Lung microvascular endothelial cell (primary cell): ENCODE measurements at regions not wholly inside any gene's neighbourhood (a gene's known extent, or its start where the extent isn't known, plus 50 kb on each side); places are given as distances from the start of the nearest gene placed in this dataset.
"Not testable (repeated sequence)": the region's sequence is repeated elsewhere in the genome, so short reads cannot be mapped to it uniquely, and the experiment has no call there.

Experiments used
- DNase-seq, 2 donors: peaks; one replicate each; pipeline versions ENCODE4 v3.0.0 to v3.0.0-alpha.2; 2010; ENCODE audit warnings: low read depth in 2 of 2

DNA sequence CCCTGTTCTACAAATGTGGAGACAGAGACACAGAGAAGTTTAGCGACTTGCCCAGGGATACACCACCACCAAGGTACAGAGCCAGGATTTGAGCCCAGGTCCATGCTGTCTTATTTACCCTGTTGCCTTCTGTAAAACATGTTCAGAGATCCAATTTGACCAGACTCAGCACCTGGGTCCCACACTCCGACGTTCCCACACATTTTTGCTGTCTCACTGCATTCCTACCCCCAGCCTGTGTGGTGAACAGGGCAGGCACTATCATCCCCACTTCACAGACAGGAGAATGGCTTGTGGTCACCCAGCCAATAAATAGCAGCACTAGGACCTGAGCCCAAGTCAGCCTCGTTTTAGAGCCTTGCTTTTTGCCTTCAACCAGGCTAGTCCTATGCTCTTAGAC lies 102.8 kb downstream of the PJA1 start:
- no peak for DNase-seq

DNA sequence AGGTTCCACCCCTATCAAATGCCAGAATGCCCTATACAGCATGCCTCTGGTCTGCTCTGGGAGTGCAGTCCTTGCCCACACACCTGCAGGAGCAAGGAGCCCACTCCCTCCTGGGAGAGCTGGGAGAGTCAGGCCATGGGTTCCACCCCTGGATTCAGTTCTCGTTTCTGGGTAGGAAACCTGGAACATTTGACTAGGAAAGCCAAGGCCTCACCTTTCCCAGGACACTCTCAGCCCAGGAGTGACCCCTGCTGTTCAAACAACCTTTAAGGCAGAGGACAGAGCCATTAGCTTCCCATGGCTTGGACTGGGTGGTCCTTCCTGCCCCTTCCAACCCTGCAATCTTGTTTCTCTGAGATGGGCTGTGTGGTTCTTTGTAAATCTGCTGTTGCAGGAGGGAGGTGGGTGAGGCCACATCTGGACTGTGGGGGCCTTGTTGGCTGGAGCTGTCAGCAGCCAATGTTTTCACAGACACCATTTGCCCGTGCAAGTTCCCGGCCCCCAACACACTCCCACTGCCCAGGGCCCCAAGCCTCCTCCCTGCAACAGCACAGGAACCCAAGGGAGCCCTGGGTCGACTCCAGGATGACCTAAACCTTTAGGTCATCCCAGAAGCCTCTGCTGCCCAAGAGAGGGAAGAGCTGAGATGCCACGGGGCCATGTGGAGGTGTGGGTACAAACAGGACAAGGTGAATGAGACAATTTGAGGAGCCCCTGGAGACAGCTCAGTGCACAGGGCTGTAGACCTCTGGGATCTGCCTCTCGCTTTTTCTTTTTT lies 104.4 kb downstream of the PJA1 start:
- peak; percentile 57 to 63 for DNase-seq

DNA sequence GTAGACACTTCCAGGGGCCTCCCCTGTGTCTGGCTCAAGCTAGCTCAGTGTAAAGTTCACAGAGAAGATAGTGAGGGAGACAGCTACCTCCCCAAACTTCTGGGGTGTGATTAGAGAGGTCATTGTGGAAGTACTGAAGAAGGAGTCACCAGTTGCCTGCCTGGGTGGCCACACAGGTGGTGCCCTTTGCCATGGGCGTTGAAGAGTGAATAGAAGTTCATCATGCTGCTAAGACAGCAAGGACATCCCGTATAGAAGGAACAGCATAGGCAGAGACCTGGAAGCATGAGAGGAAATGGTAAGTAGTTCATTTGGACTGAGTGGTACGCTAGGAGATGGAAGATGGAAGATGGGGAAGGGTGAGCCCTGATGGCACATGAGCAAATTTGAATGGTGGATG lies 110.1 kb downstream of the PJA1 start:
- DNase-seq, result no peak

DNA sequence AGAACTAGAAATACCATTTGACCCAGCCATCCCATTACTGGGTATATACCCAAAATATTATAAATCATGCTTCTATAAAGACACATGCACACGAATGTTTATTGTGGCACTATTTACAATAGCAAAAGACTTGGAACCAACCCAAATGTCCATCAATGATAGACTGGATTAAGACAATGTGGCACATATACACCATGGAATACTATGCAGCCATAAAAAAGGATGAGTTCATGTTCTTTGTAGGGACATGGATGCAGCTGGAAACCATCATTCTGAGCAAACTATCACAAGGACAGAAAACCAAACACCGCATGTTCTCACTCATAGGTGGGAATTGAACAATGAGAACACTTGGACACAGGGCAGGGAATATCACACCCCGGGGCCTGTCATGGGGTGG lies 110.8 kb downstream of the PJA1 start:
- DNase-seq, result not testable (repeated sequence)

DNA sequence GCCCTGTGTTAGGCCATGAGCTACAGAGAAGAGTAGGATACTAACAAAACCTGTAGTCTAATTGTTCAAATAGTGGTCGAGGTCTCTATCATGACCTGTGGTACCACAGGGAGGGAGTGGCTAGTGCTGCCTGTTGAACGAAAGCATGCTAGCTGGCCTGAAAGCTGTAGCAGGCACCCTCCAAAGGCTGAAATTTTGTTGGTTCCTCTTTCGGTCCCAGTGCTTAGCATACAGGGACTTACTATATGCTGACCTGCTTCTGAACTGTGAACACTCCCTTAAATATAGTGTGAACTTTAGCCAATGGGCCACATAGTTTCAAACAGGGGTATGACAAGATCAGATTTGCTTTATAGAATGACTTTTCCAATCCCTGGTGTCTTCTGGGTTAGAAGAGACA lies 113.4 kb downstream of the PJA1 start:
- no peak for DNase-seq

DNA sequence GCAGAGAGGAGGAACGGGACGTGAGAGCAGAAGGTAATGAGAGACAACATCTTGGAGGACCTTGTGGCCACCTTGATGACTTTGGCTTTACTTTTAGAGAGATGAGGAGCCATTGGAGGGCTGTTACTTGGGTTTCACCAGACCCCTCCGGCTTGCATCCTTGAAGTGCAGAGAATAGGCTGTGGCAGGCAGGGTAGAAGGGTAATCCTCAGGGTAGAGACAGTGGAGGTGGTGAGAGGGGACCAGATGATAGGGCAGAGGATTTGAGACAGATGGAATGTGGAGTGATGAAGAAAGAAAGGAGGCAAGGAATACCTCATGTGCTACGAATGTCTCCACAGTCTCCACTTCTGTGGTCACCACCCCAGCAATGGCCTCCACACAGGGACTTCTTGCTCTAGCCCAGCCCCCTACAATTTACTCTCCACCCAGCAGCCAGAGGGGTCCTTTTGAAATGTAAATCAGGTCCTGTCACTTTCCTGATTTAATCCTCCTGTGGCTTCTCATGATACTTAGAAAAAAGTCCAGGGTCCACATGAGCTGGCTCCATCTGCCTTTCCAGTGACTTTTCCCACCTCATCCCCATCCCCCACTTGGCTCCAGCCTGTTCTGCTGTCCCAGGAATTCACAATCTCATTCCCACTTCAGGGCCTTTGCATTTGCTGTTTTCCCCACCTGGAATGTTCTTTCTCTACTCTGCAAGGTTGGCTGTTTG lies 115.0 kb downstream of the PJA1 start:
- no peak for DNase-seq

DNA sequence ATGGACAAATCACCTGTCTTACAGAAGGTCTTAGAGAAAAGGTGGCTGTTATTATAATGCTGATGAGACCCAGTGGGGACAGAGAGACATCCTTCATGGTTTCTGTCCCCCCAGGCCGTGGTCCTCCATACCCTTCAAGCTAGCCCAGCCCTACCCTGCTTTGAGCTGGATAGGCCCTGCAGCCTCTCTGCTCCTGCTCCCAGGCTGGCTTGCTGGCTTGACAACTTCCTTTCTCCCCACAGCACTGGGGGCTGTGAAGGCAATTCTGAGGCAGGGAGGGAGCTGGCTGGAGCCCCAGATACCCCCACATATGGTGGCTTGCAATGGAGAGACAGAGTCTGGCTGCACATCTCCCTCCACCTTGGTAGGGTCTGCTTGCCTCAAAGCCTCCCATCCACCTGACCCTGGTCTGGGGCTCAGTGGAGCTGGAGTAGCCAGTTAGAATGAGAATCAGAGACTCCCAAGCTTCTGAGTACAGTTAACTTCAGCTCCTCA lies 118.2 kb downstream of the PJA1 start:
- DNase-seq, result no peak

DNA sequence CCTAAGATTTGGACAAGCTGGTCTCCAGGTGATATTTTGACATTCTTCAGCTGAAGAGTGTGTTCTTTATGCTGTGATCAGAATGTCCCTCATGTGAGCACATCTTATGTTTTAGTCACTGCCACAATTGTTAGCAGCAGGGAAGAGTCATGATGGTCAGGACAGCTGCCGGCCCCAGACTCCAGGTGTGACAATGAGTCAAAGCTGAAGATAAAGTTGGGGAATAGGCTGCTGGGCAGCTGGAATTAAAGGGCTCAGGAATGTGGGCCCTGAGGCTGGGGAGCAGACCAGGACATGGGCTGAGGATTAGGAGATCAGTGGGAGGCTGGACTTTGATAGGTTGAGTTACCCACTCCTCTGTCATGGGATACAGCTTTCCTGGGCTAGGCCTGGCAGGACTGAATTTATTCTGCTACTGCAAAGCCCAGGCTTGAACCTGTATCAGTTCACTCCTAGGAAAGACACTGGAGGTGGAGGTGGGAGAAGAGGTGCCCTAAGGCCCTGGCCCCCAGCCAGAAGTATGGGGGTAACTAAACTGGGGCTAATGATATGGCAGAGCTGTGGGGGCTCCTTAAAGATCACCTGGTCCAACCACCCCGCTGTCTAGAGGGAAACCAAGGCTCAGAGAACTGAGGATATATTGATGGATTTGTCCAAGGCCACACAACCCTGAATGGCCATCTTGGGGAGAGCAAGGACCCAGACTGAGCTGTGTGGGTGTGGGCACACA lies 119.5 kb downstream of the PJA1 start:
- DNase-seq, result no peak

DNA sequence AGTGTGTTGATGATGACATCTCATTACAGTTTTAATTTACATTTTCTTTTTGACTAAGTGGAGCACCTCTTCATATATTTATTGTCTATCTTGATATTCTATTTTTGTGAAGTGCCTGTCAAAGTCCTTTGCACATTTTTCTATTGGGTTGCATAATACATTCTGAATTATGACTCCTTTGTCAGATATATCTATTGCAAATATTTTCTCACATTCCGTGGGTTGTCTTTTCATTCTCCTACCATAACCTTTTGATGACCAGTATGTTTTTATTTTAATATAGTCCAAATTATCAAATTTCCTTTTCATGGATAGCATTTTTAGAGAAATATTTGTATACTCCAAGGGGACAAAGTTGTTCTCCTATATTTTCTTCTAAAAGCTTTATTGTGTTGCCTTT lies 126.4 kb downstream of the PJA1 start:
- no peak for DNase-seq

DNA sequence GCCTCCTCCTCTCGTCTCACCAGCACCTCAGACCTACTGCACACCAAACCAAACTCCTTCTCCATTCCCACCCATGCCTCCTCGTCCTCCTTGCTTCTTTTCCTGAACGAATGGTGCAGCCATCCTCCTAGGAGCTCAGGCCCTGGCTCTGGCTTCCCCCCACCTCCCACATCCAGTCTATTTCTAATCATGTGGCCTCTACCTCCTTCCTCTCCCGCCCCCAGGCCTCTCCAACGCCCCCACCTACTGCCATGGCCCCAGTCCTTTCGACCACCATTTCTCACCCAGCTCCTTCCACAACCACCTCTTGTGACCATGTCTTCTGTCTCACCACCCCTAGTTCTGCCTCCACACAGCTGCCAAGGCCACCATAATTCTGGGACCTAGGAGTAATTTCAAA lies 127.1 kb downstream of the PJA1 start:
- no peak for DNase-seq

DNA sequence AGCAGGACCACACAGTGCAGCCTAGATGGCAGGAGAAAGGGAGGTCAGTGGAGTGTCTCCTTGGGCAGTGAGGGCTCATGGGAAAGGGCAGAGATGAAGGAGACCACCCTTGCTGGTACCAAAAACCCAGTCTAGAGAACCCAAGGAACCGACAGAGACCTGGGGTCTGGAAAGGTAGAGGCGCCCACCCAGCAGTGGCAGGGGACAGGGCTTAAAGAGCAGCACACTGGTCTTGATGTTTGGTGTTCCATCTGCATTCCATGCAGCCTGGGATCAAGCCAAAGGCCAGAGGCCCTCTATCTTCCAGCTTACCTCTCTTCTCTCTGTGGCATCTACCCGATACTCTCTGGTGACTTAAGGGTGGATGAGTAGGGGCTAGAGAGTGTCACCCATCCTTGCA lies 127.5 kb downstream of the PJA1 start:
- DNase-seq, result no peak

DNA sequence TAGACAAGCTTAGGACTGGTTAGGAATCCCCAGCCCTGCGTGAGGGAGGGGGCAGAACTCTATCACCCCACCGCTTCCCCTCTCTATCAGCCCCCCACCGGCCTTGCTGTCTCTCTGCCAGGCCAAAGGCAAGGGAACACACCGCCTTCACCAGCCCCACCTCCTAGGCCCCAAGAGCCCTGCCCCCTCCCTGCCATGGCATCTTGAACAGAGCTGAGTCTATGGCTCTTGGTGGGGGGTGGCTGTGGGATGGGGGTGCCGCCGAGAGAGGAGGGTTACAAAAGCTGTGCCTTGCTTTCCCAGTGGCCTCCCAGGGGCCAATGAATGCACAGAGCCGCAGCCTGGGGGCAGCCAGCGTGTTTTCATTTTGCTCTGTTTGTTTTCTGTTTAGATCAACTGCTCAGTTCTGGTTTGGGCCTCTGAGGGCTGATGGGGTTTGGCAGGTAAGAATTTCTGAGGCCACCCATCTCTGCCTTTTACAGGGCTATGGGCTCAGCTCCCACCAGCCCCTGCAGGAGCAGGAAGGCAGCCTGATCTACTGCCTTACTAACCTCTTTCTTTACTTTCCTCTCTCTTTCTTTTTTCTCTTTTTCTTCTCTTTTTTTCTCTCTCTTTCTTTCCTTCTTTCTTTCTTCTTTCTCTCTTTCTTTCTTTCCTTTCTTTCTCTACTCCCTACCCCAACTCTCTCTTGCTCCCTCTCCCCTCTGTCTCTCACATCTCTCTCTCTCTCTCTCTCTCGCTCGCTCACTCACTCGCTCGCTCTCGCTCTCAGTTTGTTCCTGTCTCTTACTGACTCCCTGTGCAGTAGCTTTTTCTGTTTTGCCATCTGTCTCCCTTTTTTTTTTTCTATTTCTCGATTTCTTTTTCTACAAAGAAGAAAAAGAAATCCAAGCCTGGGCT lies 128.3 kb downstream of the PJA1 start:
- DNase-seq, result no peak

DNA sequence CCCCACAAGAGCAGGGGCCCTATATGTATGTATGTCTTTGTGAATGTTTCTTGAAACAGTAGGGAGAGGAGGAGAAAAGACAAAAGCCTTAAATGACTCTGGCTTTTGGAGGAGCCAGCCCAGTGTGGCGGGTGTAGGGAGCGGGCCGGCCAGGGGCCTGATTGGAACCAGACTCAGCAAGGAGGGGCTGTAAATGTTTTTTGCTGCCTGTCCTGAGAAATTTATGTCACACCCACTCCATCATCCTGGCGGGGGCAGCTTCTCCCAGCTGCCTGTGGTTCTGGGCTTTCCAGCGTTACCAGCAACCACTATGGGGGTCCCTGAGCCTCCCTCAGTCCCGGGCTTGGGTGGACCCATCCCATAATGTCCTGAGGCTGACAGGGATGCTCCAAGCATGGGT lies 130.8 kb downstream of the PJA1 start:
- no peak for DNase-seq

DNA sequence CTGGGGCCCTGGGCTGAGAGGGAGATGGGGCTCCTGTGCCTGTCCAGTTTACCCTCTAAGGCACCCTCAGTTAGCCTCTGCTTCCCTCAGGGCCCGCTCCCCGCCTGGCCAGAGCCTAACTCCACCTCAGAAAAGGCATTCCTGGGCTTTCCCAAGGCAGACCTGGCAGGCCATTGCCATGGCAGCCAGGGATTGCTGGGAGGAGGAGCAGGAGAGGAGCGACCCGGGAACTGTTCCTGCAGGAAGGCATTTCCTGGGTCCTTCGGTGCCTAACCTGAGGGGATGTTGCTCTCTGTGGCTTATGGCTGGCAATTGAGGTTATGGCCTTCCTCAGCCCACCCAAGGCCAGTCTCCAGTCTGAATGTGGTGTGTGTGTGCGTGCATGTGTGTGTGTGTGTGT lies 131.3 kb downstream of the PJA1 start:
- DNase-seq, result no peak

DNA sequence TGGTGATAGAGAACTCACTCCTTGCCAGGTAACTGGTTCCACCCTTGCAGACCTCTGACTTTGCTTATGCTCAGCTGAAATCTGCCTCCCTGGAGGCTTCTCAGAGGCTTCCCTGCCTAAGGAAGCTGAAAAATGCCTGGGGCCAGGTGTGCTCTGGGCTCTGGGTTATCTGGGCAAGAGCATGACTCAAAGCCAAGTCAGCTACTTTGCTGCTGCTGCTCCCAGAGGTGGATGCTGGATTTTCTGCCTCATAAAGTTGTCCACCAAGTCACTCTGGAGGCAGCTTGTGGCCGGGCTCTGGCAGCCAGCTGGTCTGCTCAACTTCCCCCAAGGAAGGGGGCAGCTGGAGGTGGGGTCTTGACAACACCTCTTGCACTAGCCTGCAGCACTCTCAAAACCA lies 132.7 kb downstream of the PJA1 start:
- DNase-seq, result no peak

DNA sequence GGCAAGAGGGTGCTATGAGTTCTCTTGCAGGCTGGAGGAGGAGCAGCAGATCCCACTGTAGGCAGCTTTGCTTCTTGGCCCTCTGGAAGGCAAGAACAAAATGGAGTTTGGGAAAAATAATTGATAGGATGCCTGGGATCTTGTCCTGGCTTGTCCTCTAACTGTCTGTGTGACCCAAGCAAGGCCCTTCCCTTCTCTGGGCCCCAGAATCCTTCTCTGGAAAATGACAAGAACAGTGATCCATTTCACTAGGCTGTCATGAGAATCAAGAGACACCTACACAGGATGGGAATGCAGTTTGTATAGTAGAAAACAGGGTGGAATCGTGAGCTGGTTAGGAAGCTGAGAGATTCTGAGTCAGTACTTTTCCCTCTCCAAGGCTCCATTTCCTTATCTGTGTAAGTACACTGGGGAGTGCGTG lies 133.3 kb downstream of the PJA1 start:
- peak in 1 of 2 donors; percentile 52 for DNase-seq

DNA sequence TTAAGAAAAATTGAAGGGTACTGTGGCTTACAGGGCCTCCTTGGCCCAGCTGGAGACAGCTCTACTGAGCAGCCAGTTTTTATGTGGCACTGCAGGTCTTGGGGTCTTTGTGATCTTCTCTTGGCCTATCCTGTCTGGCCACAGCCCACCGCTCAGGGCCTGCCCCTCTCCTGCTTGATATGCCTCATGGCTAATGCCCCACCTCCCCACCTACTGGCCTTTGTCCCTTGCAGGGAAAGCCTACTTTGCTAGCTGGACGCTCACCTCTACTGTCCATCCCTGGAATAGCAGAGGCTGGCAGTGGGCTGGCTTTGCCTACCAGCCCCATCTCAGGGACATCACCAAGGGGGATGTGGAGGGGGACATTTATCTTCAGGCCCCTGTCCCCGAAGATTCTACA lies 134.1 kb downstream of the PJA1 start:
- DNase-seq, result peak; percentile 25 to 66

DNA sequence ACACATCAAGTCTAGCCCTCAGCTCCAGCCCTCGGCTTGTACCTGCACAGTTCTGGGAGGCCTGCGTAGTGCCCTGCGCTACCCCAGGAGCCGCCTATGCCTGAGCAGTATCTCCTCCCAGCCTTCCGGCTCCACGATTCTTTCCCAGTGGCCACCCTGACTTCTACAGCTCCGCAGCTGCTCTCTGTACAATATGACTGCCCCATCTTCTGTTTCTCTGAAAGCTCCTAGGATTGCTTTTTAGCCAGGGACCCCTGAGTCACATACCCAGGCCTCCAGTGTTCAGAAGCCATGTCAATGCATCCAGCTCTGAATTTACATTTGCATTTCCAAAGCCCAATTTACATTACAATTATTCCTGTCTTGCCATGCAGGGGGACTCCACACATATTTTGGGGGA lies 135.5 kb downstream of the PJA1 start:
- DNase-seq, result no peak

DNA sequence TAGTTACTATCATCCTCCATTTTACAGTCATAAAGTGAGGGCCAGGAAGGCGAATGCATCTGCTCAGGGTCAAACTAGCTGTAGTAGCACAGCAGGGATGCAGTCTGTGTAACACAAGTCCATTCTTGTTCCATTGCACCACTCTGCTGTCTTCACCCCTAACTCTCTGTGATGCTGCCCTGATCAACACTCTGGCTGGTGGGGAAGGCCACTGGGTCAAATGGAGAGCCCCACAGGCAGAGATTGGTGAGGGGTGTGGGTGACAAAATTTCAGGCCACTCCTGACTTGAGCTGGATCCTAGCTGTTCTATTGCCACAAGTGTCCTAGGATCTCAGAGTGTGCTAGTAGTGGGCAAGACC lies 136.5 kb downstream of the PJA1 start:
- no peak for DNase-seq

DNA sequence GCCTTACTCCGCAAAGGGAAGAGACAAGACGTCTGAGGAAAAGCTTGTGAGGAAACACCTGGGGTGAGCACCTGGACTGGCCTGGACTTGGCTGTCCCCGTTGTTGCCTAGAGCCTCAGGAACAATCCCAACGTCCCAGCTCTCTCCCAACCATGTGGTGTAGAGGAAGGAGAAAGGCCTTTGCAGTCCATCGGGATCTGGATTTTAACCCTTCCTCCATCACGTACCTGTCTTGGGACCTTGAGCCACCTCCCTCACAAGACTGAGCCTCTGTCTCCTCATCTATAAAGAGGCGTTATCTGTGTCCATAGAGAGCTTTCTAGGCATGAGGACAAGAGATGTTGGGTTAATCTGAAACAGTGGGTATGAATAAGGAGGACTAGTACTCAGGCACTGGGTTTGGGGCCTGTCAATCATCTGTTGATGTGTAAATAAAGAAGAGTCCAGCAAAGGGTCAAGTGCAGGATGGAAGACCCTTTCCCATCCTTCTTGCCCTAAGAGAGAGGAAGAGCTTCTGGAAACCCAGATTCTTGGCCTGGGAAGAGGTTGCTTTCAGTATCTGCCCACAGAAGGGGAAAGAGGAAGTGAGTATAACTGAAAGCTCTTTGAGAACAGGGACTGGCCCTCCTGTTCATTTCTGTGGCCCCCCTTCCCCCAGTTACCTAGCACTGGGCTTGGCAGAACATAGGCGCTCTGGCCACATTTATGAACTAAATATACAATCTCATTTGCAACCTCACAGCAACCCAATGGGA lies 137.1 kb downstream of the PJA1 start:
- peak in 1 of 2 donors; percentile 22 for DNase-seq
